ENCODE measurements at regions not wholly inside any gene's neighbourhood (a gene's known extent, or its start where the extent isn't known, plus 50 kb on each side); places are given as distances from the start of the nearest gene placed in this dataset.

- no peak for DNase-seq
Observed at GRCh38 chr6:113488061-113488460, 369.1 kb upstream of the MARCKS start.

DNA sequence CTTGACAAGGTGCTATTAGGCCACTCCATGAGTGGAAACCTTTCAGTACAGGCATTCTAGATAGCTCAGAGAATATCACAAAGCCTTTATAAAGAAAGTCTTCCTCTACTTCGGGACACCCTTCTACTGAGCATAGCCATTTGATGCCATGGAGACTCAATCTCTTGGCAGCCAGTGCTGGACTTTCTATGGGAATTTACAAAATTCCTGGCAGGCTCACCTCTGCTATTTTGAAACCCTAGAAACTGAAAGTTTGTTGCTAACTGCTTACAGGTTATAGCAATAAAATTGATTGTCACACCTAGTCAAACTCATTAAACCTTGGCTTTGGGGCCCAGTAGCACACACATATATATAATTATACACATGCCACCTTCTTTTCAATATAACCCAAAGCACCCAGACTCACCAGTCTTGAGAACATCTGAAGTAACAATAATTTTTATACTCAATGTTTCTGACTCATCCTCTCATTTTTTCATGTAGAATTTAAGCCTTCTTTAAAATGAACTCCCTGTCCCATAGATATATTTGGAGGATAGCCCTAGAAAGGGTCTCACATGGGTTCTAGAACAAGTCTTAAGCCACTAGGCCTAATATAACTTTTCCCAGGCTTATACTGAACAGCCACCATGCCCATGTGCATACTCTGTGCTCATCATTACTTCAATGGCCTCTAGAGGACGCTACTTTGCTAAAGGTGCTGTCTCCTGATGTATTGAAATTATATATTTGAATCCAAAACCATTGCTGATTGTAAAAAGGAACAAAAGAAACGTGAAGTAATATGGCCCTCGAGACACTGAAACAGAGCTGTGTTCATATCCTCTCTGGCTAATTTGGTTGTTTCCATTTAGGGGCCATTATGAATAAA, 368.1 kb upstream of the MARCKS start:
- no peak for DNase-seq

DNA sequence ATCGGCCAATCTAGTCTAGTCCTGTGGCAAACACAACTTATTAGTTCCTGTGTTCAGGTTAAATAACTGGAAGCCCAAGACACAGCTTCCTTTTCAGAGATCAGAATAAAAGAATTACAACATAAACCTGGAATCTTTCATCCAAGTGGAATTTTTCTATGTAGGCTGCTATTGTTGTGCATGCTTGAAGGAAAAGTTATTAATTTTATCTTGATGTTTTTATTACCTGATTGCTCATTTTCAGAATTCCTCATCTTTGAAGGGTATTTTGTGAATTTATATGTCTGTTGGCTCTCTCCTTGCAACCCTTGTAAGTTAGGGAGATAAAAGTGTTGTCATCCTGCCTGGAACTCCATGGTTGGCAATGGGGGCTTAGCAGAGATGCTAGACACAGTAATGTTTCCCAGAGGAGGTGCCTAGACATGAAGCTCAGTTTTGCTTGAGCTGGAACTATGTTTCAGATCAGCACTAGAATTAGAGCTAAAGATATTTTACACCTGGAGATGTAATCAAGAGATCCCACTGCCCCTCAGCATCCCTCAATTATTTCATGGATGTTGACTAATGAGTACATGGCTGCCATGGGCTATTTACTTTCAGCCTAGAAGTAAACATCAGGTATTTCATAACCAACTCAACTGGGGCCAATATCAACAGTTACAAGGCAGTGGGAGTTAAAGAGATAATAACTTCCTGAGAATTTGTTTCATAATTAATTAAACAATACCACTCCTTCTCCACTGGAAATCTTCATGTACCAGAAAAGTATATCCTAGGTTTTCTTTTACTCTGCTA, 367.0 kb upstream of the MARCKS start:
- DNase-seq: no peak

DNA sequence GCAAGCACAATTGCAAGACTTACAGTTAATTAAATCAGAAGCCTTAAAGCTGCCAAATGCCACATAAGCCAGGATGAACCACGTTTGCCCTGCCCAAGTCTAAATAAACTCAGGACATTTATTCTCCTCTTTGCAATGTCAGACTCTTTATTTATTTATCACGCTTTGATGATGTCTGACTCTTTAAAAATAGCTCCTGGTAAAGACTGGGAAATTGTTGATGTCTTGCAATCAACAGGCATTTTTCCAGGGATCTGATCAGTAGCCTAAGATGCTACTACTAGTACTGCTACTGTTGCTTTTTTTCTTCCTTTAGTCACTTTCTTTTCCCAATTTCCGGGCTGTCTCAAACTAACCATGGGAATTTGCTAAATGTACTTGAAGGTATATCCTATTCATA, 365.8 kb upstream of the MARCKS start:
- DNase-seq: no peak

DNA sequence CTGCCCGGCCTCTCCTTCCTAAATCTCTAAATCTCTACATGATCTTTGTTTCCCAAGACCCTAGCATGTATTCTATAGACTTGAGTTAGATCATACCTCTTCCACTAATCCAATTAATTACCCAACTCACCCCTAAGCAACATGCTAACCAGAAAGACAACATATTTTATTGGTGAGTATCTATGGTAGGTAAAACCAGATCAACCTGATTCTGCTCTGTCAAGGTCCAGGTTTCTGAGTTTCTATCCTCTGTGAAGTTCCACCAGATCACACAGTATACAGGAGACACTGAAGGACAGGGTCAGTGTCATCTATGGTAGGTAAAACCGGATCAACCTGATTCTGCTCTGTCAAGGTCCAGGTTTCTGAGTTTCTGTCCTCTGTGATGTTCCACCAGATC, 363.2 kb upstream of the MARCKS start:
- DNase-seq: no peak

GRCh38 chr6:113495521-113495920, 361.6 kb upstream of the MARCKS start:
- no peak for DNase-seq

- no peak for DNase-seq
Observed at GRCh38 chr6:113496166-113496565, 361.0 kb upstream of the MARCKS start.

GRCh38 chr6:113500221-113500620, 356.9 kb upstream of the MARCKS start:
- no peak for DNase-seq

- DNase-seq: no peak
Observed at GRCh38 chr6:113505084-113505699, 352.0 kb upstream of the MARCKS start.

DNA sequence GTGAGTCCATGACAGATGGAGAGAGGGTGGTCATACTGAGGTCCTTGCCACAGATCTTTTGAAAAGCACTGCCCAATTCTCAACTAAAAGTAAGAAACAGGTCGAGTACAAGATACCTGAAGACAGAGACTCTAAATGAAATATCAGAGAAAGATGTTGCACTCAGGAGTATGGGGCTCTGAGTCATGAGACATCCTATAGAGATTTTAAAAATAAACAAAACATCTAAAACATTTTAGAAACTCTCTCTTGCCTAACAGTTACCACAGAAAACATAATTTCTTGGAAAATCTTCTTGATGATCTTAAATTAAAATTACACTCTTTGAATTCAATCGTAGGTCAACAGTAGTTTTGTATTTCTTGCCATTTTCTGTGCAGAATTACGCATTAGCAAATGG, 348.9 kb upstream of the MARCKS start:
- no peak for DNase-seq

GRCh38 chr6:113511100-113511499, 346.0 kb upstream of the MARCKS start:
- no peak for DNase-seq

GRCh38 chr6:113512576-113512975, 344.6 kb upstream of the MARCKS start:
- no peak for DNase-seq

GRCh38 chr6:113513086-113513485, 344.1 kb upstream of the MARCKS start:
- no peak for DNase-seq

DNA sequence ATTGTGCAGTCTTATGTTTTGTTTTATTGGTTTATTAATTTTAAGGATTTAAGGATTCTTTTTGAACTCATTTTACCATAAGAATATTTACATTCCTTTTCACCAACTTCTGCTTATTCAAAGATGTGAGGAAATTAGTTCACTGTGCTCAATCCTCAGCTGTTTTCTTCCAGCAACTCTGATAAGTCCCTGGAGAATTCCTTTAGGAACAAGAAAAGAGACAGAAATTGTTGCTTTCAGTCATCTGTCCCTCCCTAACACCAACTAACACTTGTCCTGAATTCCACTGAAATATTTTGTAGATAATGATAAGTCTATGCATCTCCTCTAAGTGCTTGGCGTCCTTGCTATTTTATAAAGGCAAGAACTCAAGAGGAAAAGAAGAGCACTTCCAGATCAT, 334.8 kb upstream of the MARCKS start:
- no peak for DNase-seq

DNA sequence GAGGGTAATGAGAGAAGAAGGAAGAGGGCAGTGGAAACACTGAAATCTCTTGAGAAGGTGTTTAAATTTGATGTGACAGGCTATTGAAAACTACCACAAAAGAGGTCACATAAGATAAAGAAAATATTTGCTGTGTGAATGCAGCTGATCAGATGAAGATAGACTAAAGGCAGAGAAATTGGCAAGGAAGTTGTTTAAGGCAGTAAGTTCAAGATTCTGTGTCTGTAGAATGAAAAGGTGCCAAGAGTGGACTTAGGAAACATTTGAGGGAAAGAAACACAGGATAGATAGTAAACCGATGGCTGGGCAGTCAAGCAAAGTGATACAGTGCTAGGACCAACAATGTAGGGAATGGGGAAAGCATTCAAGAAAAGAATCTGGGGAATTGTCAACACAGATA, 332.3 kb upstream of the MARCKS start:
- no peak for DNase-seq

DNA sequence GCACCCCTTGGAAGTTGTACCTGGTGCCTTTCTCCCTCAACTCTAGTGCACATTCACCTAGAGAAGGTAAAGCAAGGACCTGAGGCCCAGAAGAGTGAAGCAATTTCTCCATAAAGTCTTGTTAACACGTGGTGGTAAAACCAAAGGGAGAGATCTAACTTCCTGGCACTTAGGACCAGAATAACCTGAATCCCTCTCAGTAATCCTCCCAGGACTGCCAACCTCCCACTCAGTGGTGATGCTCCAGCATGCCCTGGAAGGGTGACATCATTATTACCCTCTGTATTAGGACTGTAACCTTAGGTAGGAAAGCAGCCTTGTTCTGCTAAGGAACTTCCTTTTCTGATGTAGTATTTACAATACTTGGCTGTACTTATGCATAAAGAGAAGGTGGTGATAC, 330.6 kb upstream of the MARCKS start:
- DNase-seq: no peak

- DNase-seq: no peak
Observed at GRCh38 chr6:113526995-113527394, 330.1 kb upstream of the MARCKS start.

DNA sequence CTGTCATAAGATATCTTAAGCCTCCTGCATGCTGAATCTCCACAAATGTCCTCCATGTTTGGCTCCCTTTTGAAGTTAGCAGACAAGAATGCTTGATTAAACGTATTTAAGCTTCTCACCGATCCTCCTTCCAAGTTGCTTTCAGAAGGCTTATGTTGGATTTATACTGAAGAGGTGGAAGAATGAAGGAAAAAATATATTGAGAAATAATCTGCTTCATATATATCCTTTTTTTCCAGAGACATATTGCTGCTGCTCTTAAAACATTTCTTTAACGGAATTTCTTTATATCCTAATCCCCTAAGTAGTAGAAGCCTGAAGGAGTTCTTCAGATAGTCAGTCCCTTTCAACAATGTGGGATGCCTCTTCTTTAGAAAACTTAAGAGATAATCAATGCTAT, 329.0 kb upstream of the MARCKS start:
- no peak for DNase-seq

DNA sequence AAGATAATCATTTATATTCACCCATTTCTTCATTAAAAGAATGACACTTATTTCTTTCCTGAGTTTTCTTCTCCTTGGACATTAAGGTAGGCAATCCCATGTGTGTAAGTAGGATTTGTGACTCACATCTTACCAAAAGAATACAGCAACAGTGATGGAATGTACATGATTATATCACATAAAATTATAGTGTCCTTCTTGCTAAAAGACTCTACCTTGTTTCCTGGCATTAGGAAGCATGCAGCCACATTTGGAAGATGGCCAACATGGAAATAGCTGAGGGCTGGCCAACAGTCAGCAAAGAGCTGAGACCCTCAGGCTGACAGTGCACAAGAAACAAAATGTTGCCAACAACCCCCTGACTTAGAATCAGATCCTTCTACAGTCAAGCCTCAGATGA, 327.9 kb upstream of the MARCKS start:
- DNase-seq: no peak

GRCh38 chr6:113529879-113530278, 327.3 kb upstream of the MARCKS start:
- no peak for DNase-seq

- no peak for DNase-seq
Observed at GRCh38 chr6:113530769-113531168, 326.4 kb upstream of the MARCKS start.

GRCh38 chr6:113539202-113539601, 317.9 kb upstream of the MARCKS start:
- no peak for DNase-seq

- DNase-seq: no peak
Observed at GRCh38 chr6:113539623-113540022, 317.5 kb upstream of the MARCKS start.

DNA sequence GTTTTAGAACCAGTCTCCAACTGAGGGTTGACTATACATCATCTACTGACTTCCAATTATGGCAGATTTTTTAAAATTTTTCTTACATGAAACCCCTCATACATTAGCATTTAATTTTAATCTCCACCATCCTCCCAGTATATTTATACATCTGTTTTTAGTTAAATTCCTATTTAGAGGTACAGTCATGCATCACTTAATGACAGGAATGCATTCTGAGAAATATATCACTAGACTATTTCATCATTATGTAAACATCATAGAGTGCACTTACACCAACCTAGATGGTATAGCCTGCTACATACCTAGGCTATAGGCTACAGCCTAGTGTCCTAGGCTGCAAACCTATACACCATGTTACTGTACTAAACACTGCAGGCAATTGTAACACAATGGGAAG, 316.7 kb upstream of the MARCKS start:
- no peak for DNase-seq

All from activated gamma-delta T cell treated with Interleukin-2 at 50 U/mL for 16 hours (primary cell).